ENCODE measurements at regions not wholly inside any gene's neighbourhood (a gene's known extent, or its start where the extent isn't known, plus 50 kb on each side); places are given as distances from the start of the nearest gene placed in this dataset.

DNA sequence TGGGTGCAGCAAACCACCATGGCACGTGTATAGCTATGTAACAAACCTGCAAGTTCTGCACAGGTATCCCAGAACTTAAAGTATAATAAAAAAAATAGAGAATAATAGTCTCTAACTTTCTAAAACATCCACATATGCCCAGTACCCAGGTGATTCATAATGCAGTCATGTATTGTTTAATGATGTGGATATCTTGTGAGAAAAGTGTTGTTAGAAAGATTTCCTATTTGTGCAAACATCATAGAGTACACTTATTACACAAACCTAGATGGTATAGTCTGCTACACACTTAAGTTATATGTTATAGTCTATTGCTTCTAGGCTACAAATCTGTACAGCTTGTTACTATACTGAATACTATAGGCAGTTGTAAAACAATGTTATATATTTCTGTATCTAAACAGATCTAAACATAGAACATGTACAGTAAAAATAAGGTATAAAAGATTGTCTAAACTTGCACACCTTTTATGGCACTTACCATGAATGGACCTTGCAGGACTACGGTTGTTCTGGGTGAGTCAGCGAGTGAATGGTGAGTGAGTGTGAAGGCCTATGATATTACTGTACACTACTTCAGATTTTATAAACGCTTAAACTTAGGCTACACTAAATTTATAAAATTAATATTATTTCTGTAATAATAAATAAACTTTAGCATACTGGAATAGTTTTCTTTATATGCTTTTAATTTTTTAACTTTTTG lies 232.2 kb upstream of the SLIT2 start (continued):
- TF ChIP-seq, protein P1, sequence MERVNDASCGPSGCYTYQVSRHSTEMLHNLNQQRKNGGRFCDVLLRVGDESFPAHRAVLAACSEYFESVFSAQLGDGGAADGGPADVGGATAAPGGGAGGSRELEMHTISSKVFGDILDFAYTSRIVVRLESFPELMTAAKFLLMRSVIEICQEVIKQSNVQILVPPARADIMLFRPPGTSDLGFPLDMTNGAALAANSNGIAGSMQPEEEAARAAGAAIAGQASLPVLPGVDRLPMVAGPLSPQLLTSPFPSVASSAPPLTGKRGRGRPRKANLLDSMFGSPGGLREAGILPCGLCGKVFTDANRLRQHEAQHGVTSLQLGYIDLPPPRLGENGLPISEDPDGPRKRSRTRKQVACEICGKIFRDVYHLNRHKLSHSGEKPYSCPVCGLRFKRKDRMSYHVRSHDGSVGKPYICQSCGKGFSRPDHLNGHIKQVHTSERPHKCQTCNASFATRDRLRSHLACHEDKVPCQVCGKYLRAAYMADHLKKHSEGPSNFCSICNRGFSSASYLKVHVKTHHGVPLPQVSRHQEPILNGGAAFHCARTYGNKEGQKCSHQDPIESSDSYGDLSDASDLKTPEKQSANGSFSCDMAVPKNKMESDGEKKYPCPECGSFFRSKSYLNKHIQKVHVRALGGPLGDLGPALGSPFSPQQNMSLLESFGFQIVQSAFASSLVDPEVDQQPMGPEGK (CRISPR knock-in tag; IDR thresholded peaks at IDR 0.05; ENCODE audit: borderline replicate concordance), result no peak
- no peak for TF ChIP-seq CSDC2 (CRISPR knock-in tag; IDR thresholded peaks at IDR 0.05)
- TF ChIP-seq RARB (CRISPR knock-in tag; IDR thresholded peaks at IDR 0.05), result no peak
- no peak for TF ChIP-seq GLIS3 (CRISPR knock-in tag; IDR thresholded peaks at IDR 0.05)

GRCh38 chr4:20017777-20018115 lies 234.0 kb upstream of the SLIT2 start:
- TF ChIP-seq BACH2 (CRISPR knock-in tag; IDR thresholded peaks at IDR 0.05; ENCODE audit: borderline replicate concordance) (no peak), CSDC2 (CRISPR knock-in tag; IDR thresholded peaks at IDR 0.05) (no peak), ARNTL (CRISPR knock-in tag; IDR thresholded peaks at IDR 0.05; ENCODE audit: borderline replicate concordance, low read depth) (no peak), GLIS3 (CRISPR knock-in tag; IDR thresholded peaks at IDR 0.05) (no peak), SNAI2 (CRISPR knock-in tag; IDR thresholded peaks at IDR 0.05) (no peak), OSR1 (CRISPR knock-in tag; IDR thresholded peaks at IDR 0.05) (no peak), ZNF565 (CRISPR knock-in tag; conservative IDR thresholded peaks at IDR 0.05; ENCODE audit: low read depth) (no peak), PPARA (CRISPR knock-in tag; IDR thresholded peaks at IDR 0.05; ENCODE audit: borderline replicate concordance) (no peak), ESRRG (CRISPR knock-in tag; IDR thresholded peaks at IDR 0.05) (no peak), RARB (CRISPR knock-in tag; IDR thresholded peaks at IDR 0.05) (no peak), TSHZ2 (CRISPR knock-in tag; IDR thresholded peaks at IDR 0.05) (no peak), CREB5 (CRISPR knock-in tag; IDR thresholded peaks at IDR 0.05; ENCODE audit: low read depth) (no peak), ZNF70 (CRISPR knock-in tag; IDR thresholded peaks at IDR 0.05) (no peak), ISL1 (CRISPR knock-in tag; IDR thresholded peaks at IDR 0.05) (no peak), TOX (CRISPR knock-in tag; IDR thresholded peaks at IDR 0.05; ENCODE audit: borderline replicate concordance) (no peak), ZFP3 (CRISPR knock-in tag; IDR thresholded peaks at IDR 0.05) (no peak)
- TF ChIP-seq, protein P1 (CRISPR knock-in tag; IDR thresholded peaks at IDR 0.05; ENCODE audit: borderline replicate concordance), result no peak
- TF ChIP-seq, protein P2, sequence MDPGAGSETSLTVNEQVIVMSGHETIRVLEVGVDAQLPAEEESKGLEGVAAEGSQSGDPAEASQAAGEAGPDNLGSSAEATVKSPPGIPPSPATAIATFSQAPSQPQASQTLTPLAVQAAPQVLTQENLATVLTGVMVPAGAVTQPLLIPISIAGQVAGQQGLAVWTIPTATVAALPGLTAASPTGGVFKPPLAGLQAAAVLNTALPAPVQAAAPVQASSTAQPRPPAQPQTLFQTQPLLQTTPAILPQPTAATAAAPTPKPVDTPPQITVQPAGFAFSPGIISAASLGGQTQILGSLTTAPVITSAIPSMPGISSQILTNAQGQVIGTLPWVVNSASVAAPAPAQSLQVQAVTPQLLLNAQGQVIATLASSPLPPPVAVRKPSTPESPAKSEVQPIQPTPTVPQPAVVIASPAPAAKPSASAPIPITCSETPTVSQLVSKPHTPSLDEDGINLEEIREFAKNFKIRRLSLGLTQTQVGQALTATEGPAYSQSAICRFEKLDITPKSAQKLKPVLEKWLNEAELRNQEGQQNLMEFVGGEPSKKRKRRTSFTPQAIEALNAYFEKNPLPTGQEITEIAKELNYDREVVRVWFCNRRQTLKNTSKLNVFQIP (CRISPR knock-in tag; IDR thresholded peaks at IDR 0.05; ENCODE audit: borderline replicate concordance, low read depth), result no peak
- ATAC-seq, result peak; percentile 26

GRCh38 chr4:20017070-20017776 lies 234.5 kb upstream of the SLIT2 start:
- peak; percentile 89 for ATAC-seq
- no peak for TF ChIP-seq GLIS3 (CRISPR knock-in tag; IDR thresholded peaks at IDR 0.05)
- no peak for TF ChIP-seq SNAI2 (CRISPR knock-in tag; IDR thresholded peaks at IDR 0.05)
- no peak for TF ChIP-seq ESRRG (CRISPR knock-in tag; IDR thresholded peaks at IDR 0.05)
- no peak for TF ChIP-seq OSR1 (CRISPR knock-in tag; IDR thresholded peaks at IDR 0.05)
- TF ChIP-seq, protein P3, sequence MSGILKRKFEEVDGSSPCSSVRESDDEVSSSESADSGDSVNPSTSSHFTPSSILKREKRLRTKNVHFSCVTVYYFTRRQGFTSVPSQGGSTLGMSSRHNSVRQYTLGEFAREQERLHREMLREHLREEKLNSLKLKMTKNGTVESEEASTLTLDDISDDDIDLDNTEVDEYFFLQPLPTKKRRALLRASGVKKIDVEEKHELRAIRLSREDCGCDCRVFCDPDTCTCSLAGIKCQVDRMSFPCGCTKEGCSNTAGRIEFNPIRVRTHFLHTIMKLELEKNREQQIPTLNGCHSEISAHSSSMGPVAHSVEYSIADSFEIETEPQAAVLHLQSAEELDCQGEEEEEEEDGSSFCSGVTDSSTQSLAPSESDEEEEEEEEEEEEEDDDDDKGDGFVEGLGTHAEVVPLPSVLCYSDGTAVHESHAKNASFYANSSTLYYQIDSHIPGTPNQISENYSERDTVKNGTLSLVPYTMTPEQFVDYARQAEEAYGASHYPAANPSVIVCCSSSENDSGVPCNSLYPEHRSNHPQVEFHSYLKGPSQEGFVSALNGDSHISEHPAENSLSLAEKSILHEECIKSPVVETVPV (CRISPR knock-in tag; IDR thresholded peaks at IDR 0.05), result no peak
- no peak for TF ChIP-seq TSHZ2 (CRISPR knock-in tag; IDR thresholded peaks at IDR 0.05)
- no peak for TF ChIP-seq CREB5 (CRISPR knock-in tag; IDR thresholded peaks at IDR 0.05; ENCODE audit: low read depth)
- TF ChIP-seq ZNF8 (CRISPR knock-in tag; IDR thresholded peaks at IDR 0.05), result no peak
- no peak for TF ChIP-seq ISL1 (CRISPR knock-in tag; IDR thresholded peaks at IDR 0.05)

Data from SK-N-SH treated with all-trans-retinoic acid at 6 μM for 48 hours (cell line).